Fibroblast of villous mesenchyme (primary cell): ENCODE measurements at regions not wholly inside any gene's neighbourhood (a gene's known extent, or its start where the extent isn't known, plus 50 kb on each side); places are given as distances from the start of the nearest gene placed in this dataset.

ENCODE experiments used
- DNase-seq: peaks from one replicate; pipeline ENCODE4 v3.0.0-alpha.2; 2010; ENCODE audit warnings: low read depth
- H3K4me3 ChIP-seq: 2 replicates; pipeline ENCODE4 v1.5.1; 2011; ENCODE audit warnings: low read depth, mild to moderate bottlenecking, low read length
- CTCF ChIP-seq: IDR thresholded peaks from 2 replicates; pipeline ENCODE4 v1.5.1; 2012; ENCODE audit warnings: low read depth, mild to moderate bottlenecking, low read length; ENCODE audit not compliant: insufficient read depth

- no peak for TF ChIP-seq CTCF
- no peak for DNase-seq
- H3K4me3 ChIP-seq: no peak overlapping the region
Measured at GRCh38 chr7:27359181-27360125, 116.9 kb downstream of the EVX1 start.

- H3K4me3 ChIP-seq: no peak overlapping the region
- no peak for DNase-seq
- TF ChIP-seq CTCF: no peak
Measured at GRCh38 chr7:27361522-27361921, 118.9 kb downstream of the EVX1 start.

GRCh38 chr7:27362026-27362425 lies 119.4 kb downstream of the EVX1 start:
- no peak for DNase-seq
- H3K4me3 ChIP-seq: no peak overlapping the region
- no peak for TF ChIP-seq CTCF

GRCh38 chr7:27364344-27364758 lies 121.7 kb downstream of the EVX1 start:
- no peak for TF ChIP-seq CTCF
- H3K4me3 ChIP-seq: peak overlapping the region; percentile 39
- peak; percentile 85 for DNase-seq

GRCh38 chr7:27367179-27367932 lies 124.8 kb downstream of the EVX1 start:
- no peak overlapping the region for H3K4me3 ChIP-seq
- DNase-seq: no peak
- TF ChIP-seq CTCF: no peak

GRCh38 chr7:27367933-27368549 lies 125.4 kb downstream of the EVX1 start:
- H3K4me3 ChIP-seq: no peak overlapping the region
- no peak for TF ChIP-seq CTCF
- no peak for DNase-seq
